Hepatocyte (in vitro differentiated cells): ENCODE measurements at regions not wholly inside any gene's neighbourhood (a gene's known extent, or its start where the extent isn't known, plus 50 kb on each side); places are given as distances from the start of the nearest gene placed in this dataset.

ENCODE experiments used
- DNase-seq: peaks from one replicate; pipeline ENCODE4 v3.0.0-alpha.2; 2016; ENCODE audit warnings: low spot score
- H2AFZ ChIP-seq: fragments of 200-600 bp; sonication (generic); 2 replicates; pipeline ENCODE4 v1.6.0; 2016; ENCODE audit warnings: antibody characterized with exemption, mild to moderate bottlenecking
- H3K27ac ChIP-seq: fragments of 200-600 bp; sonication (generic); 2 replicates; pipeline ENCODE4 v1.5.1; 2016; ENCODE audit warnings: mild to moderate bottlenecking
- H3K27me3 ChIP-seq: fragments of 200-600 bp; sonication (generic); 2 replicates; pipeline ENCODE4 v1.6.1; 2016
- H3K36me3 ChIP-seq: fragments of 200-600 bp; sonication (generic); replicated peaks from 2 replicates; pipeline ENCODE4 v1.5.1; 2016; ENCODE audit warnings: low read depth; ENCODE audit not compliant: insufficient read depth
- H3K4me1 ChIP-seq: fragments of 200-600 bp; sonication (generic); 2 replicates; pipeline ENCODE4 v1.5.1; 2016; ENCODE audit warnings: mild to moderate bottlenecking, moderate library complexity; ENCODE audit not compliant: insufficient read depth
- H3K4me2 ChIP-seq: fragments of 200-600 bp; sonication (generic); 2 replicates; pipeline ENCODE4 v1.6.0; 2016
- H3K4me3 ChIP-seq: fragments of 200-600 bp; sonication (generic); 2 replicates; pipeline ENCODE4 v1.5.1; 2016; ENCODE audit warnings: mild to moderate bottlenecking
- H3K79me2 ChIP-seq: fragments of 200-600 bp; sonication (generic); 2 replicates; pipeline ENCODE4 v1.6.0; 2017; ENCODE audit warnings: mild to moderate bottlenecking
- H3K9me2 ChIP-seq: fragments of 200-600 bp; sonication (generic); replicated peaks from 2 replicates; pipeline ENCODE4 v1.6.0; 2017; ENCODE audit warnings: mild to moderate bottlenecking; ENCODE audit not compliant: insufficient read depth
- H3K9me3 ChIP-seq: fragments of 200-600 bp; sonication (generic); 2 replicates; pipeline ENCODE4 v1.5.1; 2016; ENCODE audit warnings: low read depth, mild to moderate bottlenecking
- H4K20me1 ChIP-seq: fragments of 200-600 bp; sonication (generic); 2 replicates; pipeline ENCODE4 v1.6.0; 2016; ENCODE audit warnings: mild to moderate bottlenecking; ENCODE audit not compliant: insufficient read depth, poor library complexity, severe bottlenecking
- EZH2 ChIP-seq: fragments of 200-600 bp; sonication (generic); IDR thresholded peaks from 2 replicates; pipeline ENCODE4 v1.6.1; 2016; ENCODE audit warnings: antibody characterized with exemption, mild to moderate bottlenecking, borderline replicate concordance
- EZH2phosphoT487 ChIP-seq: fragments of 200-600 bp; sonication (generic); IDR thresholded peaks from one replicate; pipeline ENCODE4 v1.6.1; 2018; ENCODE audit warnings: antibody characterized with exemption, mild to moderate bottlenecking, low read depth, moderate library complexity; ENCODE audit not compliant: unreplicated experiment, severe bottlenecking
- WGBS: methylation state at CpG from one replicate; pipeline ENCODE4 v1.1.6; 2016; ENCODE audit warnings: low lambda C conversion rate; ENCODE audit errors: missing lambda C conversion rate; 5-methylcytosine and 5-hydroxymethylcytosine counted together
- TF ChIP-seq, protein P1 (sequence below): fragments of 200-600 bp; sonication (generic); IDR thresholded peaks from 2 replicates; pipeline ENCODE4 v1.5.1; 2016; ENCODE audit warnings: antibody characterized with exemption, mild to moderate bottlenecking; ENCODE audit not compliant: poor library complexity

DNA sequence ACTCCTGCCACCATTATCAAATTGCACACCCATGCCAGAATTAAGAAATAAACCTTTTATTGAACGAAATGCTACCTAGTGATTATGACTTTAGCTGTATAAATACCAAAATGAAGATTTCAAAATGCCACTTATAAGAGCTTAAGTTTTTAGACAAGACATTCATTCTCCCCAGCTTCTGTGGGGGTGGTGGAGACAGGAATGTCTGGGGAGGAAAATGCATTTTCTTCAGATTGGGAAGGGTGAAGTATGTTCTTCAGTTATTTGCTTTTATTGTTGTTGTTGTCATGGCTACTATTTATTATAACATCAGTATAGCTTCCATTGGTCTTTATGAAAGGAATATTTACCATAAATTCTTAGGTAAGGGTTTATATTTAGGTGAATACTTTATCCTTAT, 132.7 kb upstream of the GMNC start:
- 73% methylated on average over 1 of the region's 1 CpG for WGBS

DNA sequence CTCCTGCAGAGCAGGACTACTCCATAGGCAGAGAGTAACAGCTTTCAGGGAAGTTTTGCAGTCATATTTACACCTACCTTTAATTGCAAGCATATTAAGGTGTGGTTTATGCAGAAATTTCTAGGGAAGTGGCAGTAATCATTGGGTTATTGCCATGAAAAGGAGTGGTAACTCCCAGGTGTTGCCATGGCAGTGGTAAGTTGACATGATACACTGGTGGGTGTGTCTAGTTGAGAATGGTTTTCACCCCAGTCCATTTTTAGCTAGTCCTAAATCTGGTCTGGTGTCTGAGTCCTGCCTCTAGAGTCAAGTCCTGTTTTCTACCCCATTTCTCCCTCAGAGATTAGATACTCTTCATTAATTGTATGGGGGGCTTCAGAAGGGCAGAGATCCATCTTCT, 128.4 kb upstream of the GMNC start:
- Histone ChIP-seq H3K27me3 (no peaks in the 10 kb centered on the region), H3K4me1 (no peaks in the 10 kb centered on the region), H3K9me3 (no peaks in the 10 kb centered on the region), H3K4me3 (no peak overlapping the region), H3K79me2 (no peaks in the 10 kb centered on the region), H3K27ac (no peak overlapping the region), H3K36me3 (no peaks in the 10 kb centered on the region), H2AFZ (no peak overlapping the region), H3K4me2 (no peak overlapping the region), H4K20me1 (no peaks in the 10 kb centered on the region), H3K9me2 (no peaks in the 10 kb centered on the region)
- TF ChIP-seq, protein P1, sequence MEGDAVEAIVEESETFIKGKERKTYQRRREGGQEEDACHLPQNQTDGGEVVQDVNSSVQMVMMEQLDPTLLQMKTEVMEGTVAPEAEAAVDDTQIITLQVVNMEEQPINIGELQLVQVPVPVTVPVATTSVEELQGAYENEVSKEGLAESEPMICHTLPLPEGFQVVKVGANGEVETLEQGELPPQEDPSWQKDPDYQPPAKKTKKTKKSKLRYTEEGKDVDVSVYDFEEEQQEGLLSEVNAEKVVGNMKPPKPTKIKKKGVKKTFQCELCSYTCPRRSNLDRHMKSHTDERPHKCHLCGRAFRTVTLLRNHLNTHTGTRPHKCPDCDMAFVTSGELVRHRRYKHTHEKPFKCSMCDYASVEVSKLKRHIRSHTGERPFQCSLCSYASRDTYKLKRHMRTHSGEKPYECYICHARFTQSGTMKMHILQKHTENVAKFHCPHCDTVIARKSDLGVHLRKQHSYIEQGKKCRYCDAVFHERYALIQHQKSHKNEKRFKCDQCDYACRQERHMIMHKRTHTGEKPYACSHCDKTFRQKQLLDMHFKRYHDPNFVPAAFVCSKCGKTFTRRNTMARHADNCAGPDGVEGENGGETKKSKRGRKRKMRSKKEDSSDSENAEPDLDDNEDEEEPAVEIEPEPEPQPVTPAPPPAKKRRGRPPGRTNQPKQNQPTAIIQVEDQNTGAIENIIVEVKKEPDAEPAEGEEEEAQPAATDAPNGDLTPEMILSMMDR: no peak
- no peak for TF ChIP-seq EZH2phosphoT487
- TF ChIP-seq EZH2: no peak
- DNase-seq: no peak

More for the DNA sequence above, 132.7 kb upstream of the GMNC start:
- Histone ChIP-seq H3K79me2 (no peaks in the 10 kb centered on the region), H3K4me2 (no peak overlapping the region), H3K27ac (no peak overlapping the region), H4K20me1 (no peaks in the 10 kb centered on the region), H3K36me3 (no peaks in the 10 kb centered on the region), H3K4me3 (no peak overlapping the region), H2AFZ (no peak overlapping the region), H3K4me1 (no peaks in the 10 kb centered on the region), H3K27me3 (no peaks in the 10 kb centered on the region), H3K9me3 (no peaks in the 10 kb centered on the region), H3K9me2 (no peaks in the 10 kb centered on the region)
- no peak for TF ChIP-seq EZH2
- TF ChIP-seq EZH2phosphoT487: no peak
- TF ChIP-seq, protein P1: no peak
- DNase-seq: no peak

DNA sequence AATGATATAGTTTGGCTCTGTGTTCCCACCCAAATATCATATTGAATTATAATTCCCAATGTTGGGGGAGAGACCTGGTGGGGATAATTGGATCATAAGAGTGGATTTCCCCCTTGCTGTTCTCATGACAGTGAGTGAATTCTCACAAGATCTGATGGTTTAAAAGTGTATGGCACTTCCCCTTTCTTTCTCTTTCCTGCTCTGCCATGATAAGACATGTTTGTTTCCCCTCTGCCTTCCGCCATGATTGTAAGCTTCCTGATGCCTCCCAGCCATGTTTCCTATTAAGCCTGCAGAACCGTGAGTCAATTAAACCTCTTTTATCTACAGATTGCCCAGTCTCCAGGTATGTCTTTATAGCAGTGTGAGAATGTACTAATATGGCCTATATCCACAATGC, 126.7 kb upstream of the GMNC start:
- Histone ChIP-seq H3K9me2 (no peaks in the 10 kb centered on the region), H3K36me3 (no peaks in the 10 kb centered on the region), H3K9me3 (no peaks in the 10 kb centered on the region), H3K79me2 (no peaks in the 10 kb centered on the region), H3K4me3 (no peak overlapping the region), H2AFZ (no peak overlapping the region), H3K4me2 (no peak overlapping the region), H3K27me3 (no peaks in the 10 kb centered on the region), H3K4me1 (no peaks in the 10 kb centered on the region), H3K27ac (no peak overlapping the region), H4K20me1 (no peaks in the 10 kb centered on the region)
- WGBS: 67% methylated on average over 2 of the region's 2 CpGs
- TF ChIP-seq EZH2phosphoT487 (no peak), EZH2 (no peak)
- TF ChIP-seq, protein P1: no peak
- no peak for DNase-seq

DNA sequence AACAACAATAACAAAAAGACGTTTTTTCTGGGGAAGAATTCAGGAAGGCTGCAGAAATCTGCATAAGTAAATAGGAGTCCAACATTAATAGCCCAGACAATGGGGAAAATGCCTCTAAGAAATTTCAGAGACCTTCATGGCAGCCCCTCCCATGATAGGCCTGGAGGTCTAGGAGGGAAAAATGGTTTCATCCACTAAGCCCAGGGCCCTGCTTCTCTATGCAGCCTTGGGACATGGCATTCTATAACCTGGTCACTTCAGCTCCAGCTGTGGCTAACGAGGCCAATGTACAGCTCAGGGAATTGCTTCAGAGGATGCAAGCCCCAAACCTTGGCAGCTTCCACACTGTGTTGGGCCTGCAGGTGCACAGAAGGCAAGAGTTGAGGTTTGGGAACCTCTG, 125.6 kb upstream of the GMNC start:
- no peaks in the 10 kb centered on the region for H3K36me3 ChIP-seq
- no peak for DNase-seq
- H3K4me3 ChIP-seq: no peak overlapping the region
- H3K27me3 ChIP-seq: no peaks in the 10 kb centered on the region
- no peaks in the 10 kb centered on the region for H3K4me1 ChIP-seq
- H3K9me3 ChIP-seq: no peaks in the 10 kb centered on the region
- TF ChIP-seq, protein P1: no peak
- TF ChIP-seq EZH2phosphoT487: no peak
- no peaks in the 10 kb centered on the region for H4K20me1 ChIP-seq
- H3K27ac ChIP-seq: no peak overlapping the region
- H3K79me2 ChIP-seq: no peaks in the 10 kb centered on the region
- no peaks in the 10 kb centered on the region for H3K9me2 ChIP-seq
- no peak overlapping the region for H2AFZ ChIP-seq
- 78% methylated on average over 2 of the region's 2 CpGs for WGBS
- no peak overlapping the region for H3K4me2 ChIP-seq
